HPDE6-E6E7 (cell line): ENCODE measurements at regions not wholly inside any gene's neighbourhood (a gene's known extent, or its start where the extent isn't known, plus 50 kb on each side); places are given as distances from the start of the nearest gene placed in this dataset.

ENCODE experiments used
- DNase-seq: peaks from one replicate; pipeline ENCODE4 v3.0.0; 2011; ENCODE audit warnings: missing footprints; ENCODE audit errors: extremely low spot score

DNA sequence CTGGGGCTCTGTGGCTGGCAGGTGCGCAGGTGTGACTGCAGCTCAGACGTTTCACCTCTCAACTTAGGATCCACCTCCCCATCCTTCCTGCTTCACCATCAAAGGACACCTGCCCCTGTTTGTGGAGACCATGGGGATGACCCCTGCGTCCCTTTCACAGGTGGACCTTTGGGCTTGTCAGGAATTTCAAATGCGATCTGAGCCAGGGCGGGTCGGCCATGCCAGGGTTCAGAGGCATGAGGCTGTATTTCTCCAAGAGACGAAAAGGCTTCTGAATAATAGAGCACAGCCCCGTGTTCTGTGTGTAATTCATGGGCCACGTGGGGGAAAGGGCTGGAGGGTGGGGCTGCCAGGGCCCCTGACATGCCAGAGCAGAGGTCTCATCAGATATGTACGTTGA lies 668.0 kb downstream of the BRD1 start:
- DNase-seq = no peak

DNA sequence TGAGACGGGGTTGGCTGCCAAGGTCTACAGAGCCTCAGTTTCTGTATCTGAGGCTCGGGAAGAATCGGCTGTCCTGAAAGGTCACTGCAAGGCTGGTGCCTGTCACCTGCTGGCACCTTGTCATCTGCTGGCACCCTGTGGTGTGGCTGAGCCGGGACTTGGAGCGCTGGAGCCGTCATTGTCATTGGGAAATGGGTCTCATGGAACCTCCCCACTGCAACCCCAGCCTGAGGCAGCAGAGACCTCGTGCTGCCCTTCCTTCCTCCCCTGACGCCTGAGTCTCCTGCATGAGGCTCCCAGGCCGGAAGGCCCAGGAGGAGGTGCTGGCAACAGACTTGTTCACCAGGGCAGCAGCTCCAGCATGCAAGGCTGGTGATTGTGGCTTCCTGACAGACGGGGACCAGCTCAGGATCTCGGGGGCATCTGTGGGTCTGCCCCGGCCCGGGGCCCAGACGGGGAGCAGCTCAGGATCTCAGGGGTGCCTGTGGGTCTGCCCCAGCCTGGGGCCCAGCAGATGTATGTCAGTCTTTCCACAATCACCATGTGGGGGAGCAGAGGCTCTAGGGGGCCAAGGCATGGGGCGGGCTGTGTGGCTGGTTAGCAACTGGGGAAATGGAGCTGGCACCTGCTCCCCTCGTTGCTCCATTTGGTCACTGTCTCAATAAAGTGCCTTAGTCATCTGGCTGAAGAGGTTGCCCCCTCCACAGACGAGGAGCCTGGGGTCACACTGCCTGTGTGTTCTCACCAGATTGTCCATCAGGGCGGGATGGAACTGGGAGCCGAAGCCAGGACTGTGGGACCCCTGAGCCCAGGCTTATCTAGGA lies 668.7 kb downstream of the BRD1 start:
- no peak for DNase-seq

DNA sequence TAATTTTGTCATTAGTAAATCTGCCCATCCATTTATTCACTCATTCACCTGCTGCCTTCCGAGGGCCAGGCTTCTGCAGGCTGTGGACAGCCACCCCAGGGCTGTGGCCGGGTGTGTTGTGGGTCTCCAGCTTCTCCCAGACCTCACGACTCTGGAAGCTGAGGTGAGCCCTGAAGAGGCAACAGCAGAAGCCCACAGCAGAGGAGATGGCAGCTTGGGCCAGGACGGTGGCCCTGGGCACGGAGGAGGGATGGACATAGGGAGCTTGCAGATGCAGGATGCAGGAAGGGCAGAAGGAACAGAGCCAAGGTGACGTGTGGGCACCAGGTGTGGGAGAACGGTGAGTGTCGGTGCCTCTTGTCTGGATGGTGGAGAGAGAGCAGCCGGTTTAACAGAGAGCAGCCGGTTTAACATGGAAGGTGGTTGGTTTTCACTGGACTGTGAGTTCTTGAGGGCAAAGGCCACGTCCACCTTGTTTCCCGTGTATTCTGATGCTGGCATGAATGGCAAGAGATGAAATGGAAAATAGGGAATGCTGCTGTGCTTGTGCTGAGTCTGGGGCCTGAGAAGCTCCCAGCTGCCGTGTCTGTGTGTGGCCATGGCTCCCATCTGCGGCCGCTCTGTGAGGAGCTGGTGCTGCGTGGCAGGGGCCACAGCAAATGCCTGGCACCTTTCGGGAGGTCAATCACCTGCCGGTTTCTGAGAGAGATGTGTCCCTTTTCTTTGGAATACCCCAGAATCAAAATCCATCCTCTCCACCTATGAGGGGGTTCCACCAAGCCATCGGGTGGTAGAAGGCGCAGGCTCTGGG lies 669.9 kb downstream of the BRD1 start:
- no peak for DNase-seq

DNA sequence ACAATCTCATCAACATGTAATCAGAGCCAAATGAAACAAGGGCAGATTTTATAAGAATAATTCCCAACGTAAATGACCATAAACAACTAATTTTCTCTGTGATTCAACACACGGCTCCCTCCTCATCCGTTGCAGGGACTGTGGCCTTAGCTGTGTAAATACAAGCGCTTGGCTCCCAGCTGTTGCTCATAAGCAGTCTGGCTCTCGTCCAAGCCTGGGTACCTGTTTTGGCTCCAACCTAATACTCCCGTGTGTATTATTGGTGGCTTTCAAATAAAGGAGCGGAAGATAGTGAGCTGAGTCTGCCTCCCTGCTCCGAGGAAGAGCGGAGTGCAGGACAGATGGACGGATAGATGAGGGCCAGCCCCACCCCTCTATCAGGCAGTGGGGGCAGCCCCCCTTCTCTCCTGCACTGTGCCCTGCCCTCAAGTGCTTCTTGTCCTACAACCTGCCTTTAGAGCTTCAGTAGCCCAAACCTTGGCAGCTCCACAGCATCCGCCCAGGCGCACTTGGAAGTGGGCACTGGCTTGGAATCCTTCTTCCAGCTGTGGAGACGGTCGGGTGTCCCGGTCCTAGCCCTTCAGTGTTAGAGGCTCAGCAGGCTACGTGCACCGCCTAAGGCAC lies 670.9 kb downstream of the BRD1 start:
- DNase-seq = no peak

DNA sequence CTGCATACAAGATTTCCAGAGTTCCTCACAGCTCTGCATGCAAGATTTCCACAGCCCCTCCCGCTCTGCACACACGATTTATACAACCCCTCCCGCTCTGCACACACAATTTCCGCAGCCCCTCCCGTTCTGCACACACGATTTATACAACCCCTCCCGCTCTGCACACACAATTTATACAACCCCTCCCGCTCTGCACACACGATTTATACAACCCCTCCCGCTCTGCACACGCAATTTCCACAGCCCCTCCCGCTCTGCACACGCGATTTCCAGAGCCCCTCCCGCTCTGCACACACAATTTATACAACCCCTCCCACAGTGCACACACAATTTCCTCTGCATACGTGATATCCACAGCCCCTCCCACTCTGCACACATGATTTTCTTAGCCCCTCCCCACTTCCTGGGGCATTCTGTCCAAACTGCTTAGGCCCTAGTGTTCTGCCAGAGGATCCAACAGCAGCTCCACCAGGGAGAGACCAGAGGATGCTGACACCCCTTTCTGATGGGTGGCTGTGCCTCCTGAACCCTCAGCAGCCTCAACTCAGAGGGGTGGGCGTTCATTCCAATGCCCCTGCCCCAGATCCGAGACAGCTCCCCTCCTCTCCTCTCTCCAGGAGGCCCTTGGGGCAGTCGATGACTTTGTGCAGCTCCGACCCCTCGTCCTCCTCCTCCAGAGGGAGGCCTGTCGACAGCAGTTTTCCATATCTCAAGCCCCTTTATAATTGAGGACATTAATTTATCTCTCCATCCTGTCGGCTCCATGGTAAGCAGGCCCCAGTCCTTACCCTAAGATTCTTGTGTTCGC lies 671.7 kb downstream of the BRD1 start:
- DNase-seq = no peak

DNA sequence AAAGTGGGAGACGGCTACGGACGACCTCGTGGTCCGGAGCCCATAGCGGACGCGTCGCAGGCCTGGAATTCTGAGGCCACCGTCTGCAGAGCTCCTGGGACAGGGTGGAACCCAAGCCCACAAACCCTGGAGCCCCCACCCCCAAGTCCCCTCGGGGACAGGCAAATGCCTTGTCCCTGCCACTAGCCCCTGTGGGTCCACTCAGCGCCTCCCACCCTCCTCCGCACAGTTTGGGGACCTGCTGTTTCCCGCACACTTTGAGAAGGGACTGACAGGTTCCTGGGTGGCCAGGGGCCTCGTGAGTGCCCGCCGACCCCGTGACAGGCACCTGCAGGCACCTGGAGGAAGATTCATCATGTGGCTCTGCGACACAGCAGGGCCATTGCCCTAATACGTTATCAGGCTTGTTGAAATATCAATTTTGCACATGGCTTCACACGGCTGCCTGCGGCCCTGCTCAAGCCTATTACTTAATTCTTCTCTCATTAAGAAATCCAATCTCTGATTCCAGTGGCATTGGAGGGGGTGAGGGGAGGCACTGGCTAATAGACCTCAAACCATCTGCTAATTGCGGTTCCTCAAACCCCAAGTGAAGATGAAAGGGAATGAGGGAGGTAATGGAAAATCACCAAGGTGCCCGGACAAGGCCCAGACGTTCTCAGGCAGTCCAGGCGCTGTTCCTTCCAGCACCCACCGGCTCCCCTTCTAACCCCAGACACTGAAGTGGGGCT lies 672.5 kb downstream of the BRD1 start:
- DNase-seq = no peak

DNA sequence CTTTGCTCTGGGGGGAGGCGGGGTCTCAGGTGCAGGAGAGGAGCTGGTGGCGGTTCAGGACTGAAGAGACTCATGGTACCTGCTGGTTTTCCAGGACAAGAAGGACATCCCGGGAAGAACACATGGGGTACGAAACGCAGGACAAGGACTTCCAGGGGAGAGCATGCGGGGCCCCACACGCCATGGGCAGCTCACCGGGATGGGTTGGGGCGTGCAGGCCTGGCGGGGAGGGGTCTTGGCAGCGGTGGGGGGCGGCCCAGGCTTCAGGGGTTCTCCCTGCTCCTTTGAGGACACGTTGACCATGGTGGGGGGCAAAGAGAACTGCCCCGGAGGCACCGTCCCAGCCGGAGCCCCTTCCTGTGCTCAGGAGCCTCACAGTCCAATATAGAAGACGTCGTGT lies 673.2 kb downstream of the BRD1 start:
- DNase-seq = no peak

DNA sequence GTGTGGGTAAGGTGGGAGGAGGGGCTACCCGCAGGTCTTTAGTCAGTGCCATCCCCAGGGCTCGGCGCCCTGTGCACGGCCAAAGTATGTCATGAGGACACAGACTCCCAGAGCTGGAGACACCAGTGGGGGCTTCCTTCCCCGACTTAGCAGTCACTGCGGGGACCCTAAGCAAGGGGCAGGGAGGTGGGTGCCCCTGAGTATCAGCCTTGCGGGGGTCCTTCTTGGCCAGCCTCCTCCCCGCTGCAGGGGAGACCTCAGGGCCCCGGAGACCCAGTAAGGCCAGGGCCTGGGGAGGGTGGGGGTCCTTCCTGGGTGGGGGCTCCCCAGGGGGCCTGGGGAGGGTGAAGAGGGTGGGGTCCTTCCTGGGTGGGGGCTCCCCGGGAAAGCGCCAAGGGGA lies 673.8 kb downstream of the BRD1 start:
- no peak for DNase-seq

DNA sequence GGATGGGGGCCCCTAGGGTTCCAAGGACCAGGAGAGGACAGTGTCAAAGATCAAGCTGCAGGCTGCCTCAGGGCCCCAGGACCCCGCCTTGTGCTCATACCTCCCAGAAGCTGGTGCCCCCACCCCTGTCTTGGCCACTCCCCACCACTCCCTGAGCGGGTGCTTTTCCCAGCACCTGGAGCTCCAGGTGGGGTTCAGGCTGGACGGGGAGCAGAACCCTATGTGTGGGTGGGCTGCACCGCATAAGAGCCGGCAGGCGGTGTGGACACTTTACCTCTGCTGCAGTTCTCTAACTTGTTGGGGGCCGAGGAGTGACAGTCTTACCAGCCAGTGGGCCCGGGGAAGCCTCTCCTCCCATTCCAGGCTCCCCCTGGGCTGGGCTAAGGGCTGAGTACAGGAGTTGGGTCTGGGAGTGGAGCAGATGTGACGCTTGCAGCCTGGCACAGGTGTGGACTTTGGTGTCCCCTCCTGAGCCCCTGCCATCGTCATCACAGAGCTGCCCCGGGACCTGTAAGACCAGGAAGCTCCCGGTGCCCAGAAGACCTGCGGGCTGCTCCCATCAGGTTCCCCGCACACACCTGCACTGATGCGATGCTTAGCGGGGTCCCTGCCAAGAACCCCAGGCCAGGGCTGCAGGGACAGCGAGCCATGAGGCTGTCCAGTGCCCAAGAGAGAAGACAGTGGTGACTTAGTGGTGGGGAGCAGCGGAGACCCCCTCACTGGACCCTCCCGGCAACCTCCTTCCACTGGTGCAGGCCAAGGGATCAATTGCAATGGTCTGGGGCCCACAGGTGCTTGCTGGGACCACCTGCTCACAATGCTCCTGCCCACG lies 674.5 kb downstream of the BRD1 start:
- DNase-seq = no peak

DNA sequence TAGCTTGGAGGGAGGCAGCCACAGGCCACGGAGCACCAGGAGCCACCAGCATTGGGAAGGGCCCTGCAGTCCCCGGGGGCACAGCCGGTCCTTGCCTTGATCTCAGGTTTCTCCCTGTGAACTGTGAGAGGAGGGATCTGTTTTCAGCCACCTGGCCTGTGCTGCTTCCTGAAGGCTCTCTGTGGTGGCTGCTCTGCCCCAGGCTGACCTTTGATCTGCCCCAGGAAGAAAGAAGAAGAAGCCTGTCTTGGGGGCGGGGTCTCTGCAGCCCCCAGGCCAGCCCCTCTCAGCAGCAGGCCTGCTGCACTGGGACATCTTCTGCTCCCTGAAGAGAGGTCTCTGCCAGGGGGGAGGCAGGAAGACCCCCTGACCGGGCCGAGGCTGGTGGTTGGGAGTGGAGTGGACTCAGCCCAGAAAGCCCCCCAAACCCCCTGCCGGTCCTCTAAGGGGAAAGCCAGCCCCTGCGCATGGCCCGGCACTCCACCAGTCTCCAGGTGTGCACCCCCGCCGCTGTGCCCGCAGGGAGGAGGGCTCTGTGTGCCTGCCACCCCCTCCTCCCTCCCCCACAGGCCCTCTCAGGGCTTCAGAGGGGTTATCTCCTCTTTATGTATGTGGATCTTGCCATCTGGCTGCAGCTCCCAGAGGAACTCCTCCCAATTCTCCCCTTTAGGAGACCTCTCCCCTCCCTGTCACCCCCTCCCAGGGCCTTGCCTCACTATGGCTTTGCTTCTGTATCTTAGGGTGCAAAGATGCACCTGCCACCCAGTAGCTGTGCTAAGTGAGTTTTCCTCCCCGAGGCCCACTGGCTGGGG lies 675.3 kb downstream of the BRD1 start:
- no peak for DNase-seq

DNA sequence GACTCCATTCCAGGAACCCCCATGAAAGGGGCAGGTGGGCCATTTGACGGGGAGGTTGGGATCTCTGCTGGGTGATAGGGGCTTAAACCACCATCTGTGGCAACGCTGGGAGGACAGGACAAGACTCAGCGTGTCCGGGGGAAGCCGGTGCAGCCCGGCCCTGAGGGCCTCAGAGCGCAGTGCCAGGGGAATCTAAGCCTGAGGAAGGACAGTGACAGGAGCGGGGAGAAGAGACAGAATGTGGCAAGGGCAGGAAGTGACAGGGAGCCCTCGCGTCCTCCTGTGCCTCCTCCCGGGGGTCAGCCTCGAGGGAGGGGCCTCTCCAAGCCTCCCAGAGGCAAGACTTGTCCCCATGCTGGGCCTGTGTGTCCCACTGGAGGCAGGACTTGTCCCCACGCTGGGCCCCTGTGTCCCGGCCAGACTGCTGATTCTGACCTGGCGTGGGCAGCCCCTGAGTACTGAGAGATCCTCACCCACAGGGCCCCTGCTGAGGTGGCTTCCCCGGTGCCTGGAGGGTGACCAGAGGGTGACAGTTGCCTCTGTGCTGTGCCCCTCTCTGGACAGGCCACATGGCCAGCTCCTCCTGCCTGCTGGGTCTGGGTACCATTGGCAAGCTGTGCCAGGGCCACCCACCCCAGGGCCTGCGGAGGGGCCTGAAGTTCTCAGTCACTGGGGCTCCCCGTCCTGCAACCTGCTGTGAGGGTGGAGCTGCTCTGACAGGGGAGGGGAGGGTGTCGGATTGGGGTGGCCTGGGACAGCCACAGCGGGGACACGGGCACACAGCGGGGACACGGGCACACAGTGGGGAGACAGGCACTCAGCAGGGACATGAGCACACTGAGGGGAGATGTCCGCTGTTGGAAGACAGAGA lies 676.2 kb downstream of the BRD1 start:
- no peak for DNase-seq

DNA sequence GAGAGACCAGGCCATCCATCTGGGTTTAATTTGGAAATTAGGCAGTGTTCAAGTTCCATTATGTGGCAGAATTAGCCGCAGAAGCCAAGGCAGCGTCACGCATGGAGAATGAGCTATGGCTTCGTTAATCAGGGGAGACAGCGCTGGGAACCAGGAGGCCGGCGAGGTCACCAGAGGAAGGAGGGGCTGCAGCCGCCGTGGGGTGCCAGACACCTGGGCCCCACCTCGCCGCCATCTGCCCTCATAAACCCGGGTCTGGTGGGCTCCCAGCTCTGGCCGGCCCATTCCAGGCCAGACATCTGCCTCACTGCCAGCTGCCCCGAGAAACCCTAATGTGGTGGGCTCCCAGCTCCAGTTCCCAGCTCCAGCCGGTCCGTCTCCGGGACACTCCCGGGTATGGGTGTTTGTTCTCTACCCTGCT lies 676.9 kb downstream of the BRD1 start:
- no peak for DNase-seq

DNA sequence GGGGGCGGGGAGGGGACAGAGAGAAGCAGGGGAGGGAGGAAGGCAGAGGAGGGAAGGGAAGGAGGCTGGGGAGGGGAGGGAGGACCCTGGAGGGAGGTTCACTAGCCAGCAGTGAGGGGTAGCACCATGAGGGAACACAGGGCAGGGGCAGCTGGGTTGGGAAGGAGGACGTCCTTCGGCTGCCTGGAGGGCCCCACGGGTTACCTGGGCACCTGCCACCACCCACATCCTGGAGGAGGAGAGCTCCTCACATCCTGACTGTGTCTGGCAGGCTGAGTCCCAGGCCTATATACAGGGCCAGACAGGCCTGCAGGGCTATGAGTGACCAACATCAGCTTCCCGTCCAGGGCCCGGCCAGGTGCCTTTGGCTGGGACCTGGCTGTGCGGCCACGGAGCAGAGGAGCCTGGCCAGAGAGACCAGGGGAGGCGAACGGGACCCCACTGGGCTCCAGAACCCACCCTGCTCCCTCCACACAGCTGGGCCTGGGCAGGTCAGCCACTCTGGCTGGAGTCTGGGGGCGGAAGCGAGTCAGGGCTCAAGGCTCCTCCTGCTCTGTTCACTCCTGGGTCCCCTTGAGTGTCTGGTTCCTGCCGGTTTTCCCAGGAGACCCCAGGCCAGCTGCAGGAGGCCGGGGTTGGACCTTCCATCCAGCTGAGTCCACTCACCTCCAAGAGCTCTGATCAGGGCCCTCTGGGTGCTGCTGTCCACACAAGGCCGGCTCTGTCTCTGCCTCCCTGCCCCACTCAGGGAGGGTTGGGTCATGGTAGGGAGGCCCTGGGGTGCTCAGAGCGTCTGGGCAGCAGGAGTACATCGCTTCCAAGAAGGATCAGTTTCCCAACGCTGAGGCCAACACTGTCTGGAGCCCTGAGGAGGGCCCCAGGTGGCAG lies 677.7 kb downstream of the BRD1 start:
- DNase-seq = no peak

DNA sequence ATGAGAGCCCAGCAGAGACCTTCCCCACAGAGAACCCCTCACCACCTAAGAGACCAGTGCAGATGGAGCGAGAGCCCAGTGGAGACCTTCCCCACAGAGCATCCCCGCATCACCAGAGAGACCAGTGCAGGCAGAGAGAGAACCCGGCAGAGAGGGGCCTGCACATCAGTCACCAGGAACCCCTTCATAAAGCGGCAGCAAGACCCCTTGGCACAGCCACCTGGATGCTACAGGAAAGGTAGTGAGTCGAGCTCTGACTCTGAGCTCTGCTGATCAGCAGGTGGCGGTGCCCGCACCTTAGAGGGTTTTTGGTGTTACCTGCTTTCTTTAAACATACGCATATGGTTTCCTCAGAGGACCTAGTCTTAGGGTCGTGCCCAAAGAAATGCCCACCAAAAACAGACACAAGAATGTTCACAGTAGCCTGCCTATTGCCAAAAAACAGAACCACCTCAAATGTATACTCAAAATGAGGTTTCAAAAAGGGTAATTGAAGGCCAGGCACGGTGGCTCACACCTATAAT lies 678.7 kb downstream of the BRD1 start:
- no peak for DNase-seq

DNA sequence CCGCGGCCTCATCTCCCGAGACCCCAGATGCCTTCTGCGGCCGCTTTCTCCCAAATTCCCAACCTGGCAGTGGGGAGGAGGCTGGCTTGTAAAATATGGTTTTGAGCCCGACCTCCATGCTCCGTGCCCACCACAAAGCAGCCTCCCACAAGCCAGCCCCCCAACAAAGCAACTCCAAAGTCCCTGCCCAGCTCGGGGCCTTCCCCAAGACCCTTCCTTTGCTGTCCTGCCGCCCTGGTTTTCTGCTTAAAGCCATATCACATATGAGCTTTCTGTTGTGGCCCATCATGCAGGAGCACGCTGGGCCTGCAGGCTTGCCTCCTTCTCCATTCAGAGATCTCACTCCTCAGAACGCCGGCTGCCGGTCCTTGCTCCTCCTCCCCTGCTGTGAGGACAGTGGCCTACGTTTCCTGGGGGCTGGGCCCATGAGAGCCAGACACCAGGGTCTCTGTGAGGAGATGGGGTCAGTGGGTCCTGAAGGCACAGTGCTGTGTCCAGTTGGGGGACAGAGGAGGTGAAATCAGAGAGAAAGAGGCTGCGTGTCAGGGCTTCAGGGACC lies 680.0 kb downstream of the BRD1 start:
- DNase-seq = no peak

DNA sequence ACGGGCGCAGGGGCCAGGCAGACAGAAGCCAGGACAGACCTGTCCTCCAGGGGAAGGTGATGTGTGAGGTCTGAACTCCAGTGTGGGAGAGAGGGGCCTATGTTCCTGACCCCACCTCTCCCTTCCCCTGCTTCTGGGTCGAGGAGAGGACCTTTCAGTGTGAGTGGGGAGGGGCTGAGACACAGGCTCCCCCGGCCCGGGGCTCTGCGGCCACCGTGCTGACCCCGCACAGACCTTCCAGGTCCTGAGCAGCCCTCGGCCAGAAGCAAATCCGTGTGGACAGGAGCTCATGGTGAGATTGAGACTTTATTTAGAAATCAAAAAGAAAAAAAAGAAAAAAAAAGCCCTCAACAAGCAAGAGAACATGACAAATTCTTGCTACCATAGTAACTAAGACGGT lies 680.5 kb downstream of the BRD1 start:
- no peak for DNase-seq

DNA sequence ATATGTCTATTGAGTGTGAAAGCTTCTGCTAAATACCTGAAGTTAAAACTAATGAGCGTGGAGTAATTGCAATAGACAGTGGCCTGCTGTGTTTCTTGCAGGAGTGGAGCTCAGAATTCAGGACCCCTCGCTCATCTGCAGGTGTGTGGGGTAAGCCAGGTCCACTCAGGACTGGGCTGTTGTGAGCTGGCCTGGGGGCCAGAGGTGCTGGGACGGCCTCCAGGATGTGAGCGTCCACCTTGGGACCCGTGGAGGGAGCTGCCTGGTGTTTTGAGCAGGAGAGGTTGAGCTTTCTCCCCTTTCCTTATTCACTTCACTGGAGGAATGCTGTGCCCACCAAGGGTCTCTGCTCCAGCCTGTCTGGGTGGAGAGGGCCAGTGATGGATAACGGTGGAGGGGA lies 681.2 kb downstream of the BRD1 start:
- no peak for DNase-seq
